Body of pancreas (tissue), 4 donors: ENCODE measurements at regions not wholly inside any gene's neighbourhood (a gene's known extent, or its start where the extent isn't known, plus 50 kb on each side); places are given as distances from the start of the nearest gene placed in this dataset.

Experiments used
- CTCF ChIP-seq, 7 experiments: fragments of 450-650 bp in 4 of 7; fragments of 200-600 bp in 3 of 7; sonication (generic) in 3 of 7; IDR thresholded peaks; one replicate each; pipeline ENCODE4 v1.5.1; 2016 to 2019; ENCODE audit warnings: antibody characterized with exemption in 7 of 7
- POLR2A ChIP-seq, 3 donors: fragments of 450-650 bp; IDR thresholded peaks; one replicate each; pipeline ENCODE4 v1.6.1; 2016; ENCODE audit warnings: antibody characterized with exemption in 3 of 3, mild to moderate bottlenecking in 2 of 3

- TF ChIP-seq POLR2A (IDR thresholded peaks at IDR 0.05): no peak
- no peak for TF ChIP-seq CTCF (IDR thresholded peaks at IDR 0.05)
These were observed 199.8 kb upstream of the PDE10A start for GRCh38 chr6:165862813-165863212.
